Astrocyte (in vitro differentiated cells and primary cell): ENCODE measurements at regions not wholly inside any gene's neighbourhood (a gene's known extent, or its start where the extent isn't known, plus 50 kb on each side); places are given as distances from the start of the nearest gene placed in this dataset.
A peak's percentile ranks its signal among the peaks of the same experiment; 100 is the strongest.

ENCODE experiments used
- CTCF ChIP-seq: IDR thresholded peaks from 2 replicates; pipeline ENCODE4 v1.5.1; 2011; ENCODE audit warnings: low read depth, mild to moderate bottlenecking, inconsistent platforms, low read length, moderate library complexity; ENCODE audit not compliant: insufficient read depth
- EZH2 ChIP-seq: IDR thresholded peaks from 2 replicates; pipeline ENCODE4 v1.6.1; 2012; ENCODE audit warnings: mild to moderate bottlenecking, low read length, inconsistent platforms; ENCODE audit not compliant: insufficient read depth

DNA sequence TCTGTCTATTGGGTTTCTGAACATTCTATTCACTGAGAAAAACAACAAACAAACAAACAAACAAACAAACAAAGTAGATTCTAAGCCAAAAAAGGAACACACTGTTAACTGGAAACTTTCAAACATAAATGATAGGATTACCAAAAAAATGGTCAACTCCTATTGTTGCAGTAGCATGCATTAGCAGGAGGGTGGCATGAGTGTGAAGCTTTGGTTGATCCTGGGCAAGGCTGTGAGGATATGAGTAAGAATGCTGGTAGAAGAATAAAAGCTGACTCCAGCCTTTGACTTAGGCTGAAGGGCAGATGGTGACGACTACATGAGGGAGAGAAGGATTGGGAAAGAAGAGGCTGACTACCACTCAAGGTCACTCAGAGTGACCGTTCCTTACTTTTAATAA is 810.3 kb downstream of the VGLL3 start:
- TF ChIP-seq CTCF = peak; percentile 18
- TF ChIP-seq EZH2 = no peak
